BE2C (cell line): ENCODE measurements at regions not wholly inside any gene's neighbourhood (a gene's known extent, or its start where the extent isn't known, plus 50 kb on each side); places are given as distances from the start of the nearest gene placed in this dataset.

Experiments used
- DNase-seq: peaks from one replicate; pipeline ENCODE4 v3.0.0-alpha.2; 2020
- H3K27me3 ChIP-seq: fragments of 250-450 bp; sonication (Bioruptor Pico); 2 replicates; pipeline ENCODE4 v1.5.1; 2020; ENCODE audit warnings: mild to moderate bottlenecking
- H3K36me3 ChIP-seq: fragments of 250-450 bp; sonication (Bioruptor Pico); 2 replicates; pipeline ENCODE4 v1.5.1; 2020; ENCODE audit warnings: mild to moderate bottlenecking
- H3K4me1 ChIP-seq: fragments of 250-450 bp; sonication (Bioruptor Pico); 2 replicates; pipeline ENCODE4 v1.5.1; 2020
- H3K4me3 ChIP-seq: 2 replicates; pipeline ENCODE4 v1.5.1; 2011; ENCODE audit warnings: low read depth, low read length
- H3K9me3 ChIP-seq: fragments of 250-450 bp; sonication (Bioruptor Pico); 2 replicates; pipeline ENCODE4 v1.5.1; 2020
- TF ChIP-seq, protein P1 (sequence below): IDR thresholded peaks from 2 replicates; pipeline ENCODE4 v1.5.1; 2012; ENCODE audit warnings: mild to moderate bottlenecking, low read depth, low read length

DNA sequence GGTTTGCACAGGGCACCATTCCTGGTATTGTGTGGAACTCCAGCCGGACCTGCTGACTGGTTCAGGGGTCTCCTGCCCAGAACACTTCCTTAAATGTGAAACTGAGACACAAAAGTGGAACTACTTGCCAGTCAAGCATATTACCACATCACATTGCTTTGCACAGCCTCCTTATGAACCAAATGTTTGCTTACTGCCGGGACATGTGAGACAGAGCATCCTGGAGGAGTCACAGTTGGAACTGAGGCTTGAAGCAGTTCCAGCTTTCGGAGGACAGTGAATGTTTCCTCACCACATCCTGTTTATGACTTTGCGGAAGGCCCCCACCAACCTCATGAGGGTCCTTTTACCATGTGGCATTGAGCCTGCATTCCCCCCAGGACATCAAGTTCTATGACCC lies 105.8 kb upstream of the ARHGAP42 start:
- Histone ChIP-seq H3K36me3 (no peaks in the 10 kb centered on the region), H3K27me3 (peaks cover 6% of the 10 kb centered on the region; the same call in 1 of the 2 replicates), H3K4me3 (no peak overlapping the region), H3K9me3 (no peaks in the 10 kb centered on the region), H3K4me1 (no peaks in the 10 kb centered on the region)
- no peak for DNase-seq
- TF ChIP-seq, protein P1, sequence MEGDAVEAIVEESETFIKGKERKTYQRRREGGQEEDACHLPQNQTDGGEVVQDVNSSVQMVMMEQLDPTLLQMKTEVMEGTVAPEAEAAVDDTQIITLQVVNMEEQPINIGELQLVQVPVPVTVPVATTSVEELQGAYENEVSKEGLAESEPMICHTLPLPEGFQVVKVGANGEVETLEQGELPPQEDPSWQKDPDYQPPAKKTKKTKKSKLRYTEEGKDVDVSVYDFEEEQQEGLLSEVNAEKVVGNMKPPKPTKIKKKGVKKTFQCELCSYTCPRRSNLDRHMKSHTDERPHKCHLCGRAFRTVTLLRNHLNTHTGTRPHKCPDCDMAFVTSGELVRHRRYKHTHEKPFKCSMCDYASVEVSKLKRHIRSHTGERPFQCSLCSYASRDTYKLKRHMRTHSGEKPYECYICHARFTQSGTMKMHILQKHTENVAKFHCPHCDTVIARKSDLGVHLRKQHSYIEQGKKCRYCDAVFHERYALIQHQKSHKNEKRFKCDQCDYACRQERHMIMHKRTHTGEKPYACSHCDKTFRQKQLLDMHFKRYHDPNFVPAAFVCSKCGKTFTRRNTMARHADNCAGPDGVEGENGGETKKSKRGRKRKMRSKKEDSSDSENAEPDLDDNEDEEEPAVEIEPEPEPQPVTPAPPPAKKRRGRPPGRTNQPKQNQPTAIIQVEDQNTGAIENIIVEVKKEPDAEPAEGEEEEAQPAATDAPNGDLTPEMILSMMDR: no peak

DNA sequence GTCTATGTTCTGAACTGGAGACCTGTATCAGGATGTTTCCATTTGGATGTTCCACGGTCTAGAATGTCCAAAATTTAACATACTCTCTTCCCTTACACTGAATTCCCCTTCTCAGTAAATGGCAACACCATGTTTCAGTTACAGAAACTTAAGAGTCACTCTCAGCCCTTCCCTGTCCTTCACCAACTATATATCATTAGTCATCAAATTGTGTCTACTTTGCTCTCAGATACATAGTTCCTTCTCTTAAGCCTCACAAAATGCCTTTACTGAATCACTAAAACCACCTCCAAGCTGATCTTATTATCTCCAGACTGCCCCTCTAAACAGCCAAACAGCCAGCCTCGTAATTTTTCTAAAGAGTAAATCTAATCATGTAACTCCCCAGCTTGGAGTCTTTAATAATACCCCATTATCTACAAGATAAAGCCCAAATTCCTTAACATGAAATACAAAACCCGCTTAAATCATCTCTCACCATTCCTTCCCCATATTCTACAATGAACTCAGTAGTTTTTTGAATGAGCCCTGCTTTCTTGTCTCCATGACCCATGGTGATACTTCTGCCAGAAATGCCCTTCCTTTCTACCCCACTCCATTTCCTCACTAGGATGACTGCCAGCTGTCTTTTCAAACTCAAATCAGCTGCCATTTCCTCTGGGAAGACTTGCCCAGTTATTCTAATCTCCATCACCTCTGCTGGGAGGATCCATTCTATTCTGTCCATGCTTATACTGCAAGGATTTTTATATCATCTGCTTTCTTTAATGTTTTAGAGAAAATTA lies 102.7 kb upstream of the ARHGAP42 start:
- no peak for DNase-seq
- Histone ChIP-seq H3K36me3 (no peaks in the 10 kb centered on the region), H3K4me1 (no peaks in the 10 kb centered on the region), H3K27me3 (peaks cover 22% of the 10 kb centered on the region), H3K9me3 (no peaks in the 10 kb centered on the region), H3K4me3 (no peak overlapping the region)
- TF ChIP-seq, protein P1: no peak

DNA sequence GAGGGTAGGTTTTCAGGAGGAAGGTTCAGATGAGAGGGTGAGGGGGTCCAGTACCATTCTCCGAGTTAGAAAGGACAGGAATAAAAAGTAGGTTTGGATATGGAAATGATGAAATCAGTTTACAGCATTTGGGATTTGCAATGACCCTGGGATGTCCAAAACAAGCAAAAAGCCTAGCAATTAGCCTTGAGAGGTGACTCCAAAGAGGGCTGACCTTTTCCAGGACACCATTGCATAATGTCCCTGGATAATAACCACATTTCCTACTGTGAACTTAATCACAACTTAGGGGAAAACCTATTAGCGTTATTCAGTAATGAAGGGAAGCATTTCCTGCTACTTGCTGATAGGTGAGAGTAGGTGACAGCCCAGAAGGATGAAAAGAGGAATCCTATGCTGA lies 101.4 kb upstream of the ARHGAP42 start:
- H3K4me3 ChIP-seq: no peak overlapping the region
- DNase-seq: no peak
- no peaks in the 10 kb centered on the region for H3K36me3 ChIP-seq
- no peaks in the 10 kb centered on the region for H3K4me1 ChIP-seq
- peaks cover 30% of the 10 kb centered on the region for H3K27me3 ChIP-seq
- TF ChIP-seq, protein P1: no peak
- H3K9me3 ChIP-seq: no peaks in the 10 kb centered on the region

DNA sequence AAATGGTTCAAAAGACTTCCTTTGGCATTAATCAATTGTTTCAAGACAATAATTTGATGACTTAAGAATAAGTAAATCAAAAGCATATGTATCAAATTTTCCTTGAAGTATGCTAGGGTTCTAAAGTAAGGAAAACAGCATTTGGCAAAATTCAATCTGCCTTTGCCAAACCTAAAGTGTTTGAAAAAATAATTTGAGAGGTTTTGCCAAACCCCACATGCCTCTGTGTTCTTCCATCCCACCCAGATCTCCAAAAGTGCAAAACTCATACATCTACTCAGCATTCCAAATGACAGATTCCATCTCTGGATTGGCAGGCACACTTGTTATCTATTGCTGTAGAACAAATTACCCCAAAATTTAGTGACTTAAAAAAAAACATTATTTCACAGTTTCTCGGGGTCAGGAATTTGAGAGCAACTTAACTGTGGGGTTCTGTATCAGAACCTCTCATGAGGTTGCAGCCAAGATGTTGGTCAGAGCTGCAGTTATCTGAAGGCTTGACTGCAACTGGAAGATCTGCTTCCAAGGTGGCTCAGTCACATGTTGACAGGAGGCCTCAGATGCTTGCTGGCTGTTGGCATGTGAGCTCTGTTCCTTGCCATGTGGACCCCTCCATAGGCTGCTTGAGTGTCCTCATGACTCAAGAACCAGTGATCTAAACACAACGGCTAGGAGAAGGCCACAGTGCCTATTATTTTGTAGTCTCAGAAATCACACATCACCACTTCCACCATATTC lies 100.6 kb upstream of the ARHGAP42 start:
- no peaks in the 10 kb centered on the region for H3K36me3 ChIP-seq
- TF ChIP-seq, protein P1: no peak
- no peak overlapping the region for H3K4me3 ChIP-seq
- no peaks in the 10 kb centered on the region for H3K9me3 ChIP-seq
- DNase-seq: no peak
- H3K27me3 ChIP-seq: peaks cover 38% of the 10 kb centered on the region
- no peaks in the 10 kb centered on the region for H3K4me1 ChIP-seq

DNA sequence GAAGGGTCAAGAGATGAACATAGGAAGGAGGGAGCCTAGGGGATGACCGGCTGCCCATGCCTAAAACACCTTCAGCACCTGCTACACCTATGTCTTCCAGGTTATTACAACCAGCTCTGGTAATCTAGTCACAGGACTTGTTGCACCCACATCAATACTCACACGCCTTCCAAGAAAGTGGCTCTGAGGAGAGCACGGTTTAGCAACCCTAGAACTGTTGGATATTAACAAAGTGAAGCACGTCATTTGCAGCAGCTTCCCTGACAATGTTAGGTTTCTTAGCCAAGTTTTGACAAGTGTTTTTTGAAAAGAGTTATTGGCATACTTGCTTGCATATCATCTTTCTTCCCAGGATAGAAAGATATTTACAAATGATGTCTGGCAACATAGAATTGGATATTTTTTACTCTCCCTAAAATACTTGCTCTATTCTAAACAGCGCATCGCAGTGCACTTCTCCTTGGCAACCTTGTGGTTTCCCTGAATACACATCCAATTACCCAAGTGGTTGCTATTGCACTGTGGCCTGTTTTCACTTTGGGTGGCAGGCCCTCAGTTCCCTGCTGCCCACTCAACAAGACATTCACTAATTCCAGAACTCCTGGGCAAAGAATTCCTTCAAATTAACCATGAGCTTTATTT lies 94.3 kb upstream of the ARHGAP42 start:
- TF ChIP-seq, protein P1: no peak
- no peaks in the 10 kb centered on the region for H3K9me3 ChIP-seq
- H3K27me3 ChIP-seq: peaks cover 39% of the 10 kb centered on the region
- no peak for DNase-seq
- H3K4me3 ChIP-seq: no peak overlapping the region
- H3K4me1 ChIP-seq: no peaks in the 10 kb centered on the region
- H3K36me3 ChIP-seq: no peaks in the 10 kb centered on the region

DNA sequence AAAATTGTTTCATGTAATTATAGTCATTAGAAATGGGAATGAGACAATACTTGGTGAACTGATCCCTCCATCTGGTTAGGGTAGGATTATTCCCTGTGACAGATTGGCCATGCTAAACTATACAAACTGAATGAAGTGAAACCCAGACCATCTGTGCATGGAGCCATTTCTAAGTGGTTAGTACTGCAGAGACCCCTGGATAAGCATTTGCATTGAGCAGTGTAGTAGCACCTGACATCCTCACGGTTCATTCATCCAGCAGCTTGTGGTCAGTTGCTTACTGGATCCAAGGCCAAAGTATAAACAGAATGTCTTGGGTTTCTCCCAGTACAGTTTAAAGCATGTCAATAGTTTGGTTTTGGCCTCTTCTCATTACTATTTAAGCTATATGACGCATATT lies 93.8 kb upstream of the ARHGAP42 start:
- Histone ChIP-seq H3K4me1 (no peaks in the 10 kb centered on the region), H3K9me3 (no peaks in the 10 kb centered on the region), H3K27me3 (peaks cover 34% of the 10 kb centered on the region), H3K4me3 (no peak overlapping the region), H3K36me3 (no peaks in the 10 kb centered on the region)
- no peak for DNase-seq
- TF ChIP-seq, protein P1: no peak
